ENCODE measurements at regions not wholly inside any gene's neighbourhood (a gene's known extent, or its start where the extent isn't known, plus 50 kb on each side); places are given as distances from the start of the nearest gene placed in this dataset.

GRCh38 chr2:2689306-2689705 is 358.2 kb upstream of the MYT1L start:
- DNase-seq (ENCODE audit: low spot score): no peak
- intact Hi-C loops (cut with DNase I): loop anchor here in 1 of 2 donors (10.0 kb wide), 1 partner anchor 355 kb away; the partner anchor contains the start of gene MYT1L

GRCh38 chr2:2688254-2688653 is 357.2 kb upstream of the MYT1L start:
- intact Hi-C loops (cut with DNase I): loop anchor here in 1 of 2 donors (10.0 kb wide), 1 partner anchor 353 kb away; the partner anchor contains the start of gene MYT1L
- no peak for DNase-seq (ENCODE audit: low spot score)

- intact Hi-C loops (cut with DNase I): loop anchor here in 1 of 2 donors (10.0 kb wide), 1 partner anchor 353 kb away; the partner anchor contains the start of gene MYT1L
- DNase-seq (ENCODE audit: low spot score): peak; percentile 56
Observed at GRCh38 chr2:2687745-2688144, 356.7 kb upstream of the MYT1L start.

GRCh38 chr2:2686222-2686621 is 355.1 kb upstream of the MYT1L start:
- no peak for DNase-seq (ENCODE audit: low spot score)
- intact Hi-C loops (cut with DNase I): loop anchor here in 1 of 2 donors (10.0 kb wide), 1 partner anchor 351 kb away; the partner anchor contains the start of gene MYT1L

- DNase-seq (ENCODE audit: low spot score): peak; percentile 77
- intact Hi-C loops (cut with DNase I): loop anchor here in 1 of 2 donors (10.0 kb wide), 1 partner anchor 349 kb away; the partner anchor contains the start of gene MYT1L
Observed at GRCh38 chr2:2683606-2684224, 352.6 kb upstream of the MYT1L start.

GRCh38 chr2:2682700-2683342 is 351.7 kb upstream of the MYT1L start:
- intact Hi-C loops (cut with DNase I): loop anchor here in 1 of 2 donors (10.0 kb wide), 1 partner anchor 348 kb away; the partner anchor contains the start of gene MYT1L
- DNase-seq (ENCODE audit: low spot score): no peak

- intact Hi-C loops (cut with DNase I): loop anchor here in 1 of 2 donors (10.0 kb wide), 1 partner anchor 347 kb away; the partner anchor contains the start of gene MYT1L
- peak; percentile 61 for DNase-seq (ENCODE audit: low spot score)
Observed at GRCh38 chr2:2681711-2682251, 350.7 kb upstream of the MYT1L start.

- DNase-seq (ENCODE audit: low spot score): peak; percentile 61
- intact Hi-C loops (cut with DNase I): loop anchor here in 1 of 2 donors (10.0 kb wide), 1 partner anchor 346 kb away; the partner anchor contains the start of gene MYT1L
Observed at GRCh38 chr2:2681085-2681484, 350.0 kb upstream of the MYT1L start.

GRCh38 chr2:2674831-2675230 is 343.8 kb upstream of the MYT1L start:
- intact Hi-C loops (cut with DNase I): no loop called here
- no peak for DNase-seq (ENCODE audit: low spot score)

GRCh38 chr2:2673406-2673805 is 342.3 kb upstream of the MYT1L start:
- DNase-seq (ENCODE audit: low spot score): no peak
- intact Hi-C loops (cut with DNase I): no loop called here

GRCh38 chr2:2672249-2672648 is 341.2 kb upstream of the MYT1L start:
- intact Hi-C loops (cut with DNase I): no loop called here
- DNase-seq (ENCODE audit: low spot score): peak; percentile 52

GRCh38 chr2:2671826-2672225 is 340.8 kb upstream of the MYT1L start:
- DNase-seq (ENCODE audit: low spot score): no peak
- intact Hi-C loops (cut with DNase I): no loop called here

GRCh38 chr2:2669316-2669715 is 338.2 kb upstream of the MYT1L start:
- DNase-seq (ENCODE audit: low spot score): no peak
- intact Hi-C loops (cut with DNase I): no loop called here

- intact Hi-C loops (cut with DNase I): no loop called here
- DNase-seq (ENCODE audit: low spot score): no peak
Observed at GRCh38 chr2:2668681-2669265, 337.7 kb upstream of the MYT1L start.

- intact Hi-C loops (cut with DNase I): no loop called here
- DNase-seq (ENCODE audit: low spot score): no peak
Observed at GRCh38 chr2:2667690-2668089, 336.6 kb upstream of the MYT1L start.

- peak; percentile 51 for DNase-seq (ENCODE audit: low spot score)
- intact Hi-C loops (cut with DNase I): no loop called here
Observed at GRCh38 chr2:2665834-2666133, 334.7 kb upstream of the MYT1L start.

- DNase-seq (ENCODE audit: low spot score): peak; percentile 85
- intact Hi-C loops (cut with DNase I): no loop called here
Observed at GRCh38 chr2:2664989-2665833, 334.1 kb upstream of the MYT1L start.

GRCh38 chr2:2663401-2664036 is 332.4 kb upstream of the MYT1L start:
- DNase-seq (ENCODE audit: low spot score): peak; percentile 73
- intact Hi-C loops (cut with DNase I): no loop called here

GRCh38 chr2:2662847-2663356 is 331.8 kb upstream of the MYT1L start:
- intact Hi-C loops (cut with DNase I): no loop called here
- no peak for DNase-seq (ENCODE audit: low spot score)
